BE2C (cell line): ENCODE measurements at regions not wholly inside any gene's neighbourhood (a gene's known extent, or its start where the extent isn't known, plus 50 kb on each side); places are given as distances from the start of the nearest gene placed in this dataset.
"Not testable (repeated sequence)": the region's sequence is repeated elsewhere in the genome, so short reads cannot be mapped to it uniquely, and the experiment has no call there.

Experiments
- DNase-seq: peaks from one replicate; pipeline ENCODE4 v3.0.0-alpha.2; 2020
- H3K27me3 ChIP-seq: fragments of 250-450 bp; sonication (Bioruptor Pico); 2 replicates; pipeline ENCODE4 v1.5.1; 2020; ENCODE audit warnings: mild to moderate bottlenecking
- H3K36me3 ChIP-seq: fragments of 250-450 bp; sonication (Bioruptor Pico); 2 replicates; pipeline ENCODE4 v1.5.1; 2020; ENCODE audit warnings: mild to moderate bottlenecking
- H3K4me1 ChIP-seq: fragments of 250-450 bp; sonication (Bioruptor Pico); 2 replicates; pipeline ENCODE4 v1.5.1; 2020
- H3K4me3 ChIP-seq: 2 replicates; pipeline ENCODE4 v1.5.1; 2011; ENCODE audit warnings: low read depth, low read length
- H3K9me3 ChIP-seq: fragments of 250-450 bp; sonication (Bioruptor Pico); 2 replicates; pipeline ENCODE4 v1.5.1; 2020

DNA sequence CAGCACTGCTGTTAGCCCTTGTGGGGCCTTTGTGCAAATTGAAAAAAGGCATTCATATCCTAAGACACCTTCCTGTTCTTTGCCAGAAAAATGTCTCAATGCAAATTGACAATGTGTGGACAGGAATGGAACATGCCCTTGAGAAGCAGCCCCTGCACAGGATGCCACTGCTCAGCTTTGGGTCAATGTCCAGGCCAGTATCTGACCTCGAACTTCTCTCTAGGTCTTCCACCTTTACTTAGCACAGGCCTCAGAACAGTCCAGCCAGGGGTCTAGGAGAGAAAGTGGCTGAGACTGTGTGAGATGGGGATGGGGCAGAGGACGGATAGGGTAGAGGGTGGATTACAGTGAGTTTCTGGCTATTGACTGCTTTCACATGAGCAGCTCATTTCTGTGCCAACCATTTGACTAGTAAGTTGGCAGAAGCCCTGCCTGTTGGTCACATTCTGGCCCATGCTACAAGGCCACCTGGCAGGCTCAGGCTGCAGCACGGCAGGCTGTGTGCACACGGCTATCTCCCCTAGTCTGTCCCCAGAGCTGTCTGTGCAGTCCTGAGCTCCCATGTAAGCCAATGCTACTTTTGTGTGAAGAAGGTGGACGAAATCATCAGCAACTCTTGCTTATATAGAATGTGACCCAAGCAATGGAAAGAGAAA lies 254.5 kb upstream of the PLGLB1 start:
- H3K4me1 ChIP-seq, H3K9me3 ChIP-seq, H3K4me3 ChIP-seq, DNase-seq, H3K36me3 ChIP-seq, H3K27me3 ChIP-seq: not testable (repeated sequence)

DNA sequence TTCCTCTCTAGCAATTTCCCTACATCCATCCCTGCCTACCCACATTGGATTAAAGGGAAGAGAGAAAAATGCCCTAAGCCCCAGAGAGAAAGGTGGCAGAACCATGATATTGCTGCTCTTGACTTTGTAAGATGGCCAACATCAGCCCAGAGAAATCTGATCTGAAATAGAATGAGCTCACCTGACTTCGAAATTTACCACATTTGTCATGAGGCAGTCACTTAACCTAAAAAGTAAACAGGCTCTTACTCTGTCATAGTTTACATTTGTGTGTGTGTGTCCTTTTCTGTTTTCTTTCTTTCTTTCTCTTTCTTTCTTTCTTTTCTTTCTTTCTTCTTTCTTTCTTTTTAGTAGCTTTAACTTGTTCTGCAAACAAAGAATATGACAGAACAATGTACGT lies 255.0 kb upstream of the PLGLB1 start:
- not testable (repeated sequence) for H3K36me3 ChIP-seq, H3K27me3 ChIP-seq, H3K4me1 ChIP-seq, DNase-seq, H3K4me3 ChIP-seq, H3K9me3 ChIP-seq

DNA sequence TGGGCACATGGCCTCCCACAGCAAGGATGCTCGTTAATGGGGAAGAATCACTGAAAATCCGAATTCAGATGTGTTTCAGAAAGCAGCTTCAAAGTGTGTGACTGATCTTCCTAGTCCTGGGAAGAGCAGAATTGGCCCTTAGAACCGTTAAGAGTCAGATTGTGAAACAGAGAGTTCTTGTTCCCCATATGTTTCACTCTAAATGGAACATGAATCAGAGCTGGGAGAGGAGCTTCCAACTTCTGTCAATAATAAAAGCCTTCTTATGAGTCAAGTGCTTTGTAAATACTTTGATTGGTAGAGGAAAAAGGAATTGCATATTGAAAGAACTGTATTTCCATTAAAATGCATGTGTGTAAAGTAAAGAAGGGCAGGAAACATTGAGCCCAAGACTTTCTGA lies 256.1 kb upstream of the PLGLB1 start:
- H3K9me3 ChIP-seq, H3K4me1 ChIP-seq, DNase-seq, H3K4me3 ChIP-seq, H3K27me3 ChIP-seq, H3K36me3 ChIP-seq: not testable (repeated sequence)

DNA sequence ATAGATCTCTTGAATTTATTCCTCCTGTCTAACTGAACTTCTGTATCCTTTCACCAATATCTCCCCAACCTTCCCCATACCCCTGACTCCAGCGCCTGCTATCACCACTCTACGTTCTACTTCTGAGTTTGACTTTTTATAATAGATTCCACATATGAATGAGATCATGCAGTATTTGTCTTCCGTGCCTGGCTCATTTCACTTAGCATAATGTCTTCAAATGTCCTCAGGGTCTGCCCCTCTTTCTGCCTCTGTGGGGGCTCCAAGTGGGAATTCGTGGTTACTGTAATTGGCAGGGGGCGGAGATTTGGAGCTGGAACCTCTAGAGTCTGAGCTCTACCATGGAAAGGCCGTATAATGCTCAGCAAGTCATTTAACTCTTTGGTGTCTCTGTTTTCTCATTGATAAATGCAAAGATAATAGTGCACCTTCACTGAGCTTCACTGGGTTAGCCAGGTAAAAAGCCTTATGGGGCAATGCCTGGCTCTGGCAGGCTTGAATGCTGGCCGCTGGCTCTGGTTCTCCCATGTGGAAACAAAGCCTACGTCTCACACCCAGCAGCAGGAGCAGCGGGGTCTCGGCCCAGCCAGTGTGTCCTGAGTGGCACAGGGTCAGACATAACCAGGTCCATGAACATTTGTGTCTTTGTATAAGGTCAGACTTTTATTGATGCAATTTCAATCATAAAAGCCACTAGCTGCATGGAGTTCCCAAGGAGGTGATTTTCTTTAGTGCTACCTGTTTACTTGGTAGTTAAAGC lies 259.1 kb upstream of the PLGLB1 start:
- DNase-seq, H3K36me3 ChIP-seq, H3K27me3 ChIP-seq, H3K9me3 ChIP-seq, H3K4me1 ChIP-seq, H3K4me3 ChIP-seq: not testable (repeated sequence)

DNA sequence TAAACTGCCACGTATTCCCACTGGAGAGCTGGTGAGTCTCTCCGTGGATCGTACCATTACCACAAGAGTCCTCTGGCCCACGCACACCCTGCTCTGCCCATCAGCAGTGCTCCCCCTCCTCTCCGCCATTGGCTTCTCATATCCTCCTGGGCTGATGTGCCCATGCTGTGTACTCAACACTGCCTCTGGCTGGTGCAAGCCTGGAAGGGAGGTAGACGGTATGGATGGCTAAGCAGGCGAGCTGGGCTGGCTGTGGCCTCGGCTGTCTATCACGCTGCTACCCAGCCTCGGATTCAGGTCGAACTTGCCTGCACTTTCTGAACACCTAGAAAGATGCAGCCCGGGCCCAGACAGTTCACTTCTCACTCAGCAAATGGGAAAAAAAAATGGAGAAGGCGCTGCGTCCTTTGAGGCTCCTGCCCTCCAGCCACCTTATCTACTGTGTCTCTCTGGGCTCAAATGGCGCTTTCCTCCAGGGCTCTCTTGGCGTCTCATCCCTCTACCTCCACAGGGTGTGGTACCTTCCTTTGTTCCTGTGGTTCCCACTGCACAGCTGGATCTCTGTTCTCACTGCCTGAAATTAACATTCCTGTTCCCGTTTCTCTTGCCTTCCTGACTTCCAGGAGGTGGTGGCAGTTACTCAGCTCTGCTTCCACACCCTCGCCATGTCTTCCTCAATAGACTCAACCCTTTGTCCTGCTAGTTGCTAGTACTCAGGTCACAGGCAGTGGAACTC lies 262.3 kb upstream of the PLGLB1 start:
- not testable (repeated sequence) for H3K4me3 ChIP-seq, DNase-seq, H3K9me3 ChIP-seq

GRCh38 chr2:87284471-87284772 lies 262.8 kb upstream of the PLGLB1 start:
- not testable (repeated sequence) for H3K4me1 ChIP-seq, DNase-seq, H3K27me3 ChIP-seq, H3K9me3 ChIP-seq, H3K36me3 ChIP-seq, H3K4me3 ChIP-seq

More for the DNA sequence above, 262.3 kb upstream of the PLGLB1 start:
- H3K4me1 ChIP-seq, H3K27me3 ChIP-seq, H3K36me3 ChIP-seq: not testable (repeated sequence)

GRCh38 chr2:87285139-87285538 lies 263.5 kb upstream of the PLGLB1 start:
- not testable (repeated sequence) for H3K36me3 ChIP-seq, H3K4me3 ChIP-seq

DNA sequence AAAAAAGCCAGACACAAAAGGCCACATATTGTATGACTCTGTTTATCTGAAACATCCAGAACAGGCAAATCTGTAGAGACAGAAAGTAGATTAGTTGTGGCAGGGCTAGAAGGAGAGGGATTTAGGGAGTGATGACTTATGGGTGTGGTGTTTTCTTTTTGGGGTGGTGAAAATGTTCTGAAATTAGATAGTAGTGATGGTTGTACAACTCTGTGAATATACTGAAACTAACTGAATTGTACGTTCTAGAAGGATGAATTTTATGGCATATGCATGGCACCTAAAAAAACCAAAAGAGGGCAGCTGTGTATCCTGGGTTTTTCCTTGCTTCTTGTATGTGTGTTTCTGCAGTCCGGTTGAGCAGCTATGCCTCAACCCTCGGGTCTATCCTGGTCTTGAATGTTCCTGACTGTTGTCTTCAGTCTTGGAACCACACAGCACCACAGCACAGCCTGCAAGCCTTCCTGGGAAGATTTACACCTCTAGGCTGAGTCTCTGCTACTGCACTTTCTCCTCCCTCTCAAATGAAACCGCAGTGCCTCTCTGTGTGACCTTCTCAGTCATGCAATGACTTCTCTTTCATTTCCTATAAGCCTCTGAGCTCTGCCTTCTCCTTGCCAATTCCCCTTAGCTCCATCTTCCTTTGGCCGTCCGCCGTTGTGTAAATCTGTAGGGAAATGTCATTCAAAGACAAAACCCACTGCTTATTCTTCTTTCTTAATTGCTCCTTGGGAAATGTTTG lies 269.1 kb upstream of the PLGLB1 start:
- H3K4me3 ChIP-seq, H3K4me1 ChIP-seq, H3K27me3 ChIP-seq, H3K9me3 ChIP-seq, H3K36me3 ChIP-seq, DNase-seq: not testable (repeated sequence)

More at GRCh38 chr2:87285139-87285538, 263.5 kb upstream of the PLGLB1 start:
- H3K9me3 ChIP-seq, H3K27me3 ChIP-seq, DNase-seq, H3K4me1 ChIP-seq: not testable (repeated sequence)

DNA sequence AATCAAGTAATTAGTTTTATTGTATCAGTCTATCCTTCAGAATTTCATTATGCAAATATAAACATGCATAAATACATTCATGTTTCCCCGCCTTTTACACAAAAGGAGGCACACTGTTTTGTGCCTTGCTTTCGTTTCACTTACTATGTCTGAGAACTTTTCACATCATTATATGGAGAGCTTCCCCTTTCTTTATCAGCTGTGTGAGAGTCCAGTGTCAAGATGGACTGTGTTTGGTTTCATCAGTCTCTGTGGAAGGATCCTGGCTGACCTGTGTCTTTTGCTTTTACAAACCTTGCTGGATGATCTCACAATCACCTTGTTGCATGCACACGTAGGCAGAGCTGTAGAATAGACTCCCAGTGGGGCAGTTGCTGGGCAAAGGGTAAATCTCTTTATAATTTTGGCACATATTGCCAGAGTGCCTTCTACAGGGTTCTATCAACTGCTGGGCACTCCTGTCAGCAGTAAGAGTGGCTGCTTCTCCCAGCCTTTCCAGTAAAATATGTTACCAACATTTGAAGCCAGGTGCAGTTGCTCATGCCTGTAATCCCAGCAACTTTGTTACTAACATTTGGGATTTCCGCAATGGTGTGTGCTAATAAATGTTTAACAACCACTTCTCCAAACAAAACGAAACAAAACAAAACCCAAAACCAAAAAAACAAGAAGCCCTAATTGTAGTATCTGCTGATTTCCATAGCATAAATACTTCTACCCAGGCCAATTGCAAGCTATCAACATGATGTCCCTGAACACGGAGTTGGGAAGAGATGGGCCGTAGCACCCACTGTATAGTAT lies 270.0 kb upstream of the PLGLB1 start:
- H3K4me3 ChIP-seq, H3K9me3 ChIP-seq, DNase-seq, H3K4me1 ChIP-seq, H3K27me3 ChIP-seq, H3K36me3 ChIP-seq: not testable (repeated sequence)

- H3K36me3 ChIP-seq, H3K4me1 ChIP-seq, DNase-seq, H3K9me3 ChIP-seq, H3K4me3 ChIP-seq, H3K27me3 ChIP-seq: not testable (repeated sequence)
Observed at GRCh38 chr2:87293931-87294594, 272.4 kb upstream of the PLGLB1 start.

GRCh38 chr2:87295135-87295534 lies 273.5 kb upstream of the PLGLB1 start:
- H3K36me3 ChIP-seq, H3K27me3 ChIP-seq, H3K9me3 ChIP-seq, DNase-seq, H3K4me3 ChIP-seq, H3K4me1 ChIP-seq: not testable (repeated sequence)

DNA sequence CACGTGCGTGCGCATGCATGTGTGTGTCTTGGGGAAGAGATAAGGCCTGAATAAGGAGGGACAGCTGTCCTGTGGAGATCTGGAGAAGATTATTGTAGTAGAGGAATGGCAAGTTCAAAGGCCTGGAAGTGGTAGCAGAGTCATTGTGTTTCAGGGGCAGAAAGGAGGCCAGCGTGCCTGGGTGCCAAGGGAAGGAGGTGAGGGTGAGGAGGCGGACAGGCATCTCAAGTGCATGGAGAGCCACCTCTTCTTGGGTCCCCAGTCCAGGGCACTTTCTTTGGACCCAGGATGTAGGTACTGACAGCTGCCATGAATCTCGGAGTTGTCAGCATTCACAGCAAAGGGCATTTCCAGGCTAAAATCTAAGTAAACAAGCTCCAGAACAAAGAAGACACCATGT lies 279.7 kb upstream of the PLGLB1 start:
- not testable (repeated sequence) for H3K36me3 ChIP-seq, H3K9me3 ChIP-seq, H3K4me1 ChIP-seq, DNase-seq, H3K4me3 ChIP-seq, H3K27me3 ChIP-seq

- DNase-seq, H3K9me3 ChIP-seq, H3K36me3 ChIP-seq, H3K4me3 ChIP-seq, H3K27me3 ChIP-seq, H3K4me1 ChIP-seq: not testable (repeated sequence)
Observed at GRCh38 chr2:87301871-87302270, 280.2 kb upstream of the PLGLB1 start.

DNA sequence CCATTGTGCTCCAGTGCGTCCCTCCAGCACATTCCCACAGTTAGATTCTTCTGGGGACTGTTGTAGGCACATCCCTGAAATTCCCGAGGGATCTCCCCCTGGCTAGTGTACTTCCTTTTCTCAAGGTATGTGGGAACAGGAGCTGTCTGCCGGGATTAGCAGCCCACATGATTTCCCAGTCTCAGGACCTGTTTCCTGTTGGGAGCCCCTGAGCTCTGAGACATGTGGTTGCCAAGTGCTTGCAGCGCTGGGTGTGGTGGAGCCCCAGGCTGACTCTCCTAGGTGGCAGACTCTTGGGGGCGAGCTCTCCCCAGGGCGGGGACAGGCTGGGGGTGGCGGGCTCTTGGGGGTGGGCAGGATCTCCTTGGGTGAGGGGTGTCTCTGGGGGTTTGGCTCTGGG lies 287.0 kb upstream of the PLGLB1 start:
- H3K27me3 ChIP-seq, H3K4me1 ChIP-seq, H3K9me3 ChIP-seq, H3K36me3 ChIP-seq, DNase-seq, H3K4me3 ChIP-seq: not testable (repeated sequence)

GRCh38 chr2:87309785-87310184 lies 288.1 kb upstream of the PLGLB1 start:
- not testable (repeated sequence) for H3K4me1 ChIP-seq, DNase-seq, H3K27me3 ChIP-seq, H3K4me3 ChIP-seq, H3K9me3 ChIP-seq, H3K36me3 ChIP-seq
